Fibroblast of lung (primary cell): ENCODE measurements at regions not wholly inside any gene's neighbourhood (a gene's known extent, or its start where the extent isn't known, plus 50 kb on each side); places are given as distances from the start of the nearest gene placed in this dataset.

Experiments
- DNase-seq, 2 donors: peaks; one replicate each; pipeline versions ENCODE4 v3.0.0 to v3.0.0-alpha.2; 2010; ENCODE audit warnings: low read depth in 2 of 2
- H2AFZ ChIP-seq: 2 replicates; pipeline ENCODE4 v1.5.1; 2012; ENCODE audit warnings: low read length, control low read depth, inconsistent platforms
- H3K27ac ChIP-seq: 2 replicates; pipeline ENCODE4 v1.5.1; 2011; ENCODE audit warnings: low read length, control low read depth; ENCODE audit not compliant: insufficient read depth
- H3K27me3 ChIP-seq: 2 replicates; pipeline ENCODE4 v1.5.1; 2011; ENCODE audit warnings: mild to moderate bottlenecking, low read length; ENCODE audit not compliant: control insufficient read depth, insufficient read depth
- H3K36me3 ChIP-seq: 2 replicates; pipeline ENCODE4 v1.5.1; 2011; ENCODE audit warnings: low read length; ENCODE audit not compliant: control insufficient read depth, insufficient read depth
- H3K4me1 ChIP-seq: 2 replicates; pipeline ENCODE4 v1.5.1; 2011; ENCODE audit warnings: low read length; ENCODE audit not compliant: control insufficient read depth, insufficient read depth; ENCODE audit errors: extremely low read depth
- H3K4me2 ChIP-seq: 2 replicates; pipeline ENCODE4 v1.5.1; 2011; ENCODE audit warnings: low read length, control low read depth; ENCODE audit not compliant: insufficient read depth; ENCODE audit errors: extremely low read depth
- H3K4me3 ChIP-seq, 4 experiments: fragments of 200-600 bp in 1 of 4; sonication (generic) in 1 of 4; replicated peaks in 1 of 4; 2 replicates each; pipeline ENCODE4 v1.5.1; 2011 to 2016; ENCODE audit warnings: low read length in 4 of 4, low read depth in 3 of 4, mild to moderate bottlenecking in 3 of 4, control low read depth in 2 of 4, inconsistent platforms in 1 of 4, mixed read lengths in 1 of 4; ENCODE audit not compliant: insufficient read depth in 1 of 4; ENCODE audit errors: control extremely low read depth in 1 of 4
- H3K79me2 ChIP-seq: 2 replicates; pipeline ENCODE4 v1.5.1; 2012; ENCODE audit warnings: mild to moderate bottlenecking, low read length, inconsistent platforms; ENCODE audit not compliant: control insufficient read depth, insufficient read depth
- H3K9ac ChIP-seq: 2 replicates; pipeline ENCODE4 v1.5.1; 2011; ENCODE audit warnings: mild to moderate bottlenecking, low read length, control low read depth; ENCODE audit not compliant: insufficient read depth
- H3K9me3 ChIP-seq: 2 replicates; pipeline ENCODE4 v1.5.1; 2012; ENCODE audit warnings: low read depth, low read length; ENCODE audit not compliant: control insufficient read depth, insufficient read depth
- H4K20me1 ChIP-seq: 2 replicates; pipeline ENCODE4 v1.5.1; 2011; ENCODE audit warnings: low read length; ENCODE audit not compliant: control insufficient read depth, insufficient read depth; ENCODE audit errors: extremely low read depth
- CTCF ChIP-seq, 2 donors: IDR thresholded peaks in 1 of 2; conservative IDR thresholded peaks in 1 of 2; 1 replicate in 1 of 2; 2 replicates in 1 of 2; pipeline ENCODE4 v1.5.1; 2011 to 2012; ENCODE audit warnings: low read length in 2 of 2, control low read depth in 1 of 2, inconsistent platforms in 1 of 2, low read depth in 1 of 2, mild to moderate bottlenecking in 1 of 2
- EZH2 ChIP-seq: IDR thresholded peaks from 2 replicates; pipeline ENCODE4 v1.5.1; 2012; ENCODE audit warnings: low read length, control low read depth, mild to moderate bottlenecking; ENCODE audit errors: missing control alignments

GRCh38 chr9:26694381-26695297 lies 198.0 kb downstream of the CAAP1 start:
- no peak overlapping the region for H2AFZ ChIP-seq
- no peaks in the 10 kb centered on the region for H3K27me3 ChIP-seq
- H3K9ac ChIP-seq, result no peak overlapping the region
- TF ChIP-seq CTCF (conservative IDR thresholded peaks at IDR 0.05 in 1 of 2, IDR thresholded peaks at IDR 0.05 in 1 of 2; ENCODE audit: low read depth in 1 of 2, low read length in 2 of 2) (no peak), EZH2 (no peak)
- H3K4me2 ChIP-seq, result no peak overlapping the region
- H3K27ac ChIP-seq, result no peak overlapping the region
- H3K79me2 ChIP-seq, result no peaks in the 10 kb centered on the region
- H3K9me3 ChIP-seq, result no peaks in the 10 kb centered on the region
- H3K4me1 ChIP-seq, result no peaks in the 10 kb centered on the region
- H3K4me3 ChIP-seq, result no peak overlapping the region
- H4K20me1 ChIP-seq, result no peaks in the 10 kb centered on the region
- H3K36me3 ChIP-seq, result no peaks in the 10 kb centered on the region
- DNase-seq, result no peak

GRCh38 chr9:26689041-26689440 lies 203.6 kb downstream of the CAAP1 start:
- Histone ChIP-seq H3K4me3 (no peak overlapping the region), H3K9ac (no peak overlapping the region), H3K27ac (no peak overlapping the region), H3K4me1 (no peaks in the 10 kb centered on the region), H2AFZ (no peak overlapping the region), H4K20me1 (no peaks in the 10 kb centered on the region), H3K36me3 (no peaks in the 10 kb centered on the region), H3K79me2 (no peaks in the 10 kb centered on the region), H3K9me3 (no peaks in the 10 kb centered on the region), H3K27me3 (no peaks in the 10 kb centered on the region), H3K4me2 (no peak overlapping the region)
- TF ChIP-seq EZH2, result no peak
- TF ChIP-seq CTCF (conservative IDR thresholded peaks at IDR 0.05 in 1 of 2, IDR thresholded peaks at IDR 0.05 in 1 of 2; ENCODE audit: low read depth in 1 of 2, low read length in 2 of 2), result no peak
- no peak for DNase-seq

- TF ChIP-seq EZH2 (no peak), CTCF (conservative IDR thresholded peaks at IDR 0.05 in 1 of 2, IDR thresholded peaks at IDR 0.05 in 1 of 2; ENCODE audit: low read depth in 1 of 2, low read length in 2 of 2) (no peak)
- H3K9me3 ChIP-seq, result no peaks in the 10 kb centered on the region
- H3K4me3 ChIP-seq, result no peak overlapping the region
- no peaks in the 10 kb centered on the region for H3K79me2 ChIP-seq
- no peak for DNase-seq
- no peak overlapping the region for H3K4me2 ChIP-seq
- no peak overlapping the region for H3K27ac ChIP-seq
- H2AFZ ChIP-seq, result no peak overlapping the region
- H3K9ac ChIP-seq, result no peak overlapping the region
- H3K27me3 ChIP-seq, result no peaks in the 10 kb centered on the region
- H3K4me1 ChIP-seq, result no peaks in the 10 kb centered on the region
- no peaks in the 10 kb centered on the region for H3K36me3 ChIP-seq
- no peaks in the 10 kb centered on the region for H4K20me1 ChIP-seq
Measured at GRCh38 chr9:26687421-26687820, 205.2 kb downstream of the CAAP1 start.
